Pancreas (tissue), 10 donors: ENCODE measurements at regions not wholly inside any gene's neighbourhood (a gene's known extent, or its start where the extent isn't known, plus 50 kb on each side); places are given as distances from the start of the nearest gene placed in this dataset.
"Not testable (repeated sequence)": the region's sequence is repeated elsewhere in the genome, so short reads cannot be mapped to it uniquely, and the experiment has no call there.

Source experiments
- ATAC-seq, 4 donors: fragments of 200-7000 bp; cut with Tn5 transposase; one replicate each; pipeline versions ENCODE4 v1.8.0 to v1.9.1; 2020; ENCODE audit warnings: mild to moderate bottlenecking in 4 of 4, moderate library complexity in 4 of 4
- DNase-seq, 6 donors: peaks; one replicate each; pipeline ENCODE4 v3.0.0-alpha.2; 2020
- FAIRE-seq: peaks from 2 replicates; lab custom pipeline; 2012; peaks lifted over from hg19 to GRCh38; lab: Jason Lieb, UNC
- H3K27ac ChIP-seq, 4 donors: fragments of 200-600 bp; sonication (generic); 1 replicate in 3 of 4; 2 replicates in 1 of 4; pipeline versions ENCODE4 v1.5.0 to v1.8.0; 2020
- H3K27me3 ChIP-seq, 4 donors: fragments of 200-600 bp; one replicate each; pipeline ENCODE4 v1.8.0; 2021
- H3K36me3 ChIP-seq, 3 donors: fragments of 200-600 bp; sonication (generic) in 1 of 3; one replicate each; pipeline versions ENCODE4 v1.5.0 to v1.8.0; 2020 to 2021
- H3K4me1 ChIP-seq, 3 donors: fragments of 200-600 bp; one replicate each; pipeline ENCODE4 v1.8.0; 2021
- H3K4me3 ChIP-seq, 4 donors: fragments of 200-600 bp; sonication (generic) in 2 of 4; one replicate each; pipeline versions ENCODE4 v1.5.0 to v1.8.0; 2020 to 2021
- H3K9me3 ChIP-seq, 4 donors: fragments of 200-600 bp; one replicate each; pipeline ENCODE4 v1.8.0; 2021
- WGBS, 2 donors: extraction: QIAGEN DNeasy Blood & Tissue Kit; methylation state at CpG; one replicate each; pipeline ENCODE4 v1.1.7; 2013; 5-methylcytosine and 5-hydroxymethylcytosine counted together
- intact Hi-C, 3 donors: fragments of 100-400 bp; cut with DNase I; formaldehyde crosslinking; loops; one replicate each; pipeline versions ENCODE4 v1.11.1 to v1.14.2; 2022
- TF ChIP-seq, protein P1 (sequence below), 4 donors: fragments of 200-600 bp; sonication (generic) in 3 of 4; IDR thresholded peaks; one replicate each; pipeline versions ENCODE4 v1.5.0 to v1.8.0; 2021; ENCODE audit warnings: antibody characterized with exemption in 4 of 4
- donor health status: healthy with polysubstance abuse.
- donor health status: DM: no; HTN: no; CAD: no; lungs with moderate emphysema.
- donor health status: DM: no; HTN: no; CAD: no.
- donor health status: control.
- donor health status: control.
- donor health status: Bipolar disorder and iron deficiency.
- donor health status: DM: yes; HTN: yes; CAD: no.
- donor health status: DM: no; HTN: no; CAD: no.
- donor health status: DM: no; HTN: no; CAD: no.
- donor health status: DM: yes; HTN: yes; CAD: no.

DNA sequence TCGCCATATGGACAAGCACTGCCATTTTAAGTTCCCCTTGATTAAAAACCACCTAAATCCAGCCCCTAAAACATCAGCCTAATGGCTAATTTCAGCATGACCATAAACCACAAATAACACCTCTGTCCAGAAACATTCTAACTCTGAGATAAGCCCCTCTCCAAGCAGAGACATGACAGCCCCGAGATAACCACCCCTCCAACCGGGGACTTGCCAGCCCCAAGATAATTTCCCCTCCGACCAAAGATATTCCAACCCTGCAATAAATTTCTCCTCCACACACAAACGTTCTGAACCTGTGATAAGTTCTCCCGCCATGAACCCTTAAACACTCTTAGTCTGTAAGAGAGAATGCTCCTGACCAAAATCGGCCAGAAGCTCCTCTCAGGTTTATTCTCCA lies 586.8 kb downstream of the EDEM1 start:
- TF ChIP-seq, protein P1, sequence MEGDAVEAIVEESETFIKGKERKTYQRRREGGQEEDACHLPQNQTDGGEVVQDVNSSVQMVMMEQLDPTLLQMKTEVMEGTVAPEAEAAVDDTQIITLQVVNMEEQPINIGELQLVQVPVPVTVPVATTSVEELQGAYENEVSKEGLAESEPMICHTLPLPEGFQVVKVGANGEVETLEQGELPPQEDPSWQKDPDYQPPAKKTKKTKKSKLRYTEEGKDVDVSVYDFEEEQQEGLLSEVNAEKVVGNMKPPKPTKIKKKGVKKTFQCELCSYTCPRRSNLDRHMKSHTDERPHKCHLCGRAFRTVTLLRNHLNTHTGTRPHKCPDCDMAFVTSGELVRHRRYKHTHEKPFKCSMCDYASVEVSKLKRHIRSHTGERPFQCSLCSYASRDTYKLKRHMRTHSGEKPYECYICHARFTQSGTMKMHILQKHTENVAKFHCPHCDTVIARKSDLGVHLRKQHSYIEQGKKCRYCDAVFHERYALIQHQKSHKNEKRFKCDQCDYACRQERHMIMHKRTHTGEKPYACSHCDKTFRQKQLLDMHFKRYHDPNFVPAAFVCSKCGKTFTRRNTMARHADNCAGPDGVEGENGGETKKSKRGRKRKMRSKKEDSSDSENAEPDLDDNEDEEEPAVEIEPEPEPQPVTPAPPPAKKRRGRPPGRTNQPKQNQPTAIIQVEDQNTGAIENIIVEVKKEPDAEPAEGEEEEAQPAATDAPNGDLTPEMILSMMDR (IDR thresholded peaks at IDR 0.05) = no peak
- FAIRE-seq (no peak), ATAC-seq (no peak), DNase-seq (no peak)
- 61 to 62% methylated on average over 7 of the region's 7 CpGs for WGBS, 2 donors
- Histone ChIP-seq H3K27ac (no peak overlapping the region), H3K36me3 (no peaks in the 10 kb centered on the region), H3K27me3 (no peaks in the 10 kb centered on the region), H3K9me3 (no peaks in the 10 kb centered on the region), H3K4me3 (no peak overlapping the region), H3K4me1 (no peaks in the 10 kb centered on the region)
- intact Hi-C loops = no loop called here

DNA sequence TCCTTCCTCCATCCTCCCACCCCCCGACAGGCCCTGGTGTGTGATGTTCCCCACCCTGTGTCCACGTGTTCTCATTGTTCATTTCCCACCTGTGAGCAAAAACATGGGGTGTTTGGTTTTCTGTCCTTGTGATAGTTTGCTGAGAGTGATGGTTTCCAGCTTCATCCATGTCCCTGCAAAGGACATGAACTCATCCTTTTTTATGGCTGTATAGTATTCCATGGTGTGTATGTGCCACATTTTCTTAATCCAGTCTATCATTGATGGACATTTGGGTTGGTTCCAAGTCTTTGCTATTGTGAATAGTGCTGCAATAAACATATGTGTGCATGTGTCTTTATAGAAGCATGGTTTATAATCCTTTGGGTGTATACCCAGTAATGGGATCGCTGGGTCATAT lies 587.6 kb downstream of the EDEM1 start:
- H3K27ac ChIP-seq, H3K27me3 ChIP-seq, H3K4me3 ChIP-seq, H3K4me1 ChIP-seq, H3K36me3 ChIP-seq, DNase-seq, ATAC-seq, H3K9me3 ChIP-seq, FAIRE-seq, intact Hi-C loops: not testable (repeated sequence)
- 89 to 96% methylated on average over 3 of the region's 3 CpGs for WGBS, 2 donors

DNA sequence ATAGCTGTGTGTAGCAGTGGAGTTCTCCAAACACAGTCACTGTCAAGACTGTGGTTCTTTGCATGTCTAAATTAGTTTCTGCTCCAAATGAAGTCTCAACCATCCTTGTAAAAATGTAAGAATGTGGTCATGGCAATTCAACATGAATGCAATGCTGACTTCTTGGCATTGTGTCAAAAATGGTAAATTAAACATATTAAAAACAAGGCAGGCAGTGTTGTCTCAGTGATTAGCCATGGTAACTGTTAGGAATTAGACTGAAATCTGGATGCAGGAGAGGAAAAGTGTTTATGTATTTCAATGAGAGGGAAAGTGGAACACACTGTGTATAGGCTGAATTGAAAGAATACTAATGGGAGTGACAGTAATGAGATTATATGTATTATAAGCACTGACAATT lies 597.2 kb downstream of the EDEM1 start:
- DNase-seq (no peak), ATAC-seq (no peak), FAIRE-seq (no peak)
- Histone ChIP-seq H3K4me3 (no peak overlapping the region), H3K9me3 (no peaks in the 10 kb centered on the region), H3K4me1 (no peaks in the 10 kb centered on the region), H3K27ac (no peak overlapping the region), H3K27me3 (no peaks in the 10 kb centered on the region), H3K36me3 (no peaks in the 10 kb centered on the region)
- intact Hi-C loops = no loop called here
- TF ChIP-seq, protein P1 (IDR thresholded peaks at IDR 0.05) = no peak

DNA sequence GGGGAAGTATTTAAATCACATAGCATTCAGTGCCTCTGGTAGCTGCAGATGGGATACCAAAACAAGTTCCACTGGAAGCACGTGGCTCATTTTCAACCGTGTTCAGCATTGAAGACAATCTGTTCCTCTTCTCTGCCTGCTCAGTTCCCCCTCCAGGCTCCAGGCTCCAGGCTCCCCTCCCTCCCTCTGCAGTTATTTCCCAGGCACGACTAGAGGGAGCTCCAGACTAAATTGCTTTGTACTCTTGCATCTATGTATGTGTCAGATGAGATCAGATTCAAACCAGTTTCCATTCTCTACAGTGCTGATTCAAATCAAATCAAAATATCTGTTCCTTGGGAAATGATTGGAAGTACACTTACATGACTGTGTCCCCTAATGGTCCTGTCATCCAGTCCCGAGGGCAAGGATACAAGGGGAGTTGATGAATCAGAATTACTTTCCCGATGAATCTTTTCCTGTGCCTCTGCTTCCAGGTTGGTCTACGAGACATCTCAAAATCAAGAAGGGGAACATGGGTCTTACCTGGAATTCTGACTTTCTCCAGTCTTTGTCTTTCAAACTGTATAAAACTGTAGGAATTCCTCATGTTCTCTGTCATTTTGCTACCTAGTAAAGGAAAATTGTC lies 600.5 kb downstream of the EDEM1 start:
- Histone ChIP-seq H3K4me1 (no peaks in the 10 kb centered on the region), H3K27ac (no peak overlapping the region), H3K9me3 (no peaks in the 10 kb centered on the region), H3K4me3 (no peak overlapping the region), H3K27me3 (no peaks in the 10 kb centered on the region), H3K36me3 (no peaks in the 10 kb centered on the region)
- TF ChIP-seq, protein P1 (IDR thresholded peaks at IDR 0.05) = no peak
- intact Hi-C loops = no loop called here
- FAIRE-seq (no peak), DNase-seq (peak in 2 of 6 donors; percentile 11 to 30), ATAC-seq (peak in 3 of 4 donors; percentile 76 to 84 (median 83))
- WGBS, 2 donors = 33 to 38% methylated on average over 6 of the region's 6 CpGs

DNA sequence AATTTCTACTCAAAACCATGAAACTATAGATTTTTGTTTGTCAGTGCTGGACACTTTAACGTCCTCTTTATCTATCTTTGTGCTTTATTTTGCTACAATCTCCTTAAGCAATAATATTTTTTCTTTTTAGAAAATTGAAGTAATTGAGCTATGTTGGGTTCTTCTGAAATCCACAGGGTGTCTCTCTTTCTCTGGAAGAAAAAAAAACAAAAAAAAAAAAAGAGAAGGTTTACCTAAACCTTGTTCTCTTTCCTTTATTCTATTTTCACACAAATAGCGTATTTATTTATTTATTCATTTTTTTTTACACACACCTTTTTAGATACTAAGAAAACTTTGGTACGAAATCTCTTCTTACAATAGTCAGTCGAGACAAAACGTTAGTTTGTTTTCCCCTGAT lies 601.0 kb downstream of the EDEM1 start:
- H3K36me3 ChIP-seq = no peaks in the 10 kb centered on the region
- H3K27ac ChIP-seq = no peak overlapping the region
- WGBS, 2 donors = 37 to 45% methylated on average over 5 of the region's 5 CpGs
- H3K4me1 ChIP-seq = no peaks in the 10 kb centered on the region
- TF ChIP-seq, protein P1 (IDR thresholded peaks at IDR 0.05) = no peak
- intact Hi-C loops = no loop called here
- ATAC-seq (no peak), DNase-seq (no peak), FAIRE-seq (no peak)
- no peaks in the 10 kb centered on the region for H3K27me3 ChIP-seq
- H3K4me3 ChIP-seq = no peak overlapping the region
- no peaks in the 10 kb centered on the region for H3K9me3 ChIP-seq
